ENCODE measurements at regions not wholly inside any gene's neighbourhood (a gene's known extent, or its start where the extent isn't known, plus 50 kb on each side); places are given as distances from the start of the nearest gene placed in this dataset.

- DNase-seq (ENCODE audit: low read depth in 1 of 2, low spot score in 1 of 2) = no peak
These were observed 53.5 kb downstream of the ZNF608 start for GRCh38 chr5:124692950-124693349.

- DNase-seq (ENCODE audit: low read depth in 1 of 2, low spot score in 1 of 2) = no peak
These were observed 54.1 kb downstream of the ZNF608 start for GRCh38 chr5:124692324-124692723.

- DNase-seq (ENCODE audit: low read depth in 1 of 2, low spot score in 1 of 2) = no peak
These were observed 56.8 kb downstream of the ZNF608 start for GRCh38 chr5:124689653-124690052.

- DNase-seq (ENCODE audit: low read depth in 1 of 2, low spot score in 1 of 2) = no peak
These were observed 60.0 kb downstream of the ZNF608 start for GRCh38 chr5:124686239-124687004.

GRCh38 chr5:124685404-124685930 lies 61.0 kb downstream of the ZNF608 start:
- DNase-seq (ENCODE audit: low read depth in 1 of 2, low spot score in 1 of 2) = no peak

- no peak for DNase-seq (ENCODE audit: low read depth in 1 of 2, low spot score in 1 of 2)
These were observed 62.4 kb downstream of the ZNF608 start for GRCh38 chr5:124683917-124684555.

GRCh38 chr5:124679578-124680199 lies 66.8 kb downstream of the ZNF608 start:
- DNase-seq (ENCODE audit: low read depth in 1 of 2, low spot score in 1 of 2) = no peak

- no peak for DNase-seq (ENCODE audit: low read depth in 1 of 2, low spot score in 1 of 2)
These were observed 67.4 kb downstream of the ZNF608 start for GRCh38 chr5:124678922-124679519.

- DNase-seq (ENCODE audit: low read depth in 1 of 2, low spot score in 1 of 2) = no peak
These were observed 68.0 kb downstream of the ZNF608 start for GRCh38 chr5:124678468-124678867.

GRCh38 chr5:124677374-124678351 lies 68.8 kb downstream of the ZNF608 start:
- DNase-seq (ENCODE audit: low read depth in 1 of 2, low spot score in 1 of 2) = no peak

- no peak for DNase-seq (ENCODE audit: low read depth in 1 of 2, low spot score in 1 of 2)
These were observed 70.2 kb downstream of the ZNF608 start for GRCh38 chr5:124675931-124676846.

- no peak for DNase-seq (ENCODE audit: low read depth in 1 of 2, low spot score in 1 of 2)
These were observed 75.2 kb downstream of the ZNF608 start for GRCh38 chr5:124671193-124671592.

- no peak for DNase-seq (ENCODE audit: low read depth in 1 of 2, low spot score in 1 of 2)
These were observed 75.7 kb downstream of the ZNF608 start for GRCh38 chr5:124670722-124671184.

- no peak for DNase-seq (ENCODE audit: low read depth in 1 of 2, low spot score in 1 of 2)
These were observed 76.3 kb downstream of the ZNF608 start for GRCh38 chr5:124669956-124670721.

GRCh38 chr5:124669300-124669648 lies 77.2 kb downstream of the ZNF608 start:
- DNase-seq (ENCODE audit: low read depth in 1 of 2, low spot score in 1 of 2) = no peak

GRCh38 chr5:124668353-124669299 lies 77.8 kb downstream of the ZNF608 start:
- no peak for DNase-seq (ENCODE audit: low read depth in 1 of 2, low spot score in 1 of 2)

- DNase-seq (ENCODE audit: low read depth in 1 of 2, low spot score in 1 of 2) = no peak
These were observed 80.8 kb downstream of the ZNF608 start for GRCh38 chr5:124665625-124666024.

- DNase-seq (ENCODE audit: low read depth in 1 of 2, low spot score in 1 of 2) = no peak
These were observed 81.4 kb downstream of the ZNF608 start for GRCh38 chr5:124665035-124665434.

Measured in activated T-helper 1 cell treated with anti-CD3 and anti-CD28 coated beads, Interleukin-2, amount 50 U/mL, for 16 hours (primary cell).